ENCODE measurements at regions not wholly inside any gene's neighbourhood (a gene's known extent, or its start where the extent isn't known, plus 50 kb on each side); places are given as distances from the start of the nearest gene placed in this dataset.

DNA sequence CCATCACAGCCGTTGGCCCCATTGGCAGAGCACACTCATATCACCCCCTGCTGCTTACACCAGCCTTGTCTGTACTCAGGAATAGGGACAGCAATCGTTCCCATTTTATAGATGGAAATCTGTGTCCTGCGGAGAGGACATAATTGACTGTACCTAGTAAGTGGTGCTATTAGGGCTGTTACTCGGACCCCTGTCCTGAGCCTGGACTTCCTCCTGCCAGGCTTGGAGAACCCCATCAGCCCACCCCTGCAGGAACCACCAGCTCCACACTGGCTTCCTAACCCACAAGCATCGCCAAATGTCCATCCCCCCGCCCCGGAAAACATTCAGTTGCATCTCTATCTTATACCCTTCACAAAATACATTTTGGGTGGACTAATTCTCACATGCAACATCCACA lies 139.8 kb upstream of the RET start:
- Histone ChIP-seq H3K4me3 (replicated peaks in 1 of 3; ENCODE audit: low read depth in 2 of 3, low read length in 3 of 3) (no peak overlapping the region), H3K4me1 (ENCODE audit: control insufficient read depth in 1 of 2, insufficient read depth in 2 of 2, low read length in 2 of 2) (peaks cover 12 to 27% of the 10 kb centered on the region in 2 donors), H3K9me3 (replicated peaks in 1 of 2; ENCODE audit: control insufficient read depth in 1 of 2, insufficient read depth in 1 of 2, low read length in 2 of 2) (peaks cover 0 to 3% of the 10 kb centered on the region in 2 donors), H3K36me3 (replicated peaks in 1 of 2; ENCODE audit: control insufficient read depth in 1 of 2, insufficient read depth in 2 of 2, low read length in 2 of 2) (no peaks in the 10 kb centered on the region), H3K27ac (ENCODE audit: low read depth in 1 of 2, low read length in 2 of 2) (no peak overlapping the region), H3K4me2 (replicated peaks; ENCODE audit: extremely low read depth, low read length, poor library complexity, severe bottlenecking) (no peak overlapping the region), H4K20me1 (ENCODE audit: insufficient read depth, low read length) (no peaks in the 10 kb centered on the region), H3K27me3 (ENCODE audit: control insufficient read depth in 2 of 2, insufficient read depth in 2 of 2, low read length in 2 of 2) (peaks cover 0 to 25% of the 10 kb centered on the region in 2 donors), H3K79me2 (ENCODE audit: insufficient read depth, low read length) (no peaks in the 10 kb centered on the region), H3K9ac (ENCODE audit: insufficient read depth, low read length, poor library complexity, severe bottlenecking) (no peak overlapping the region), H2AFZ (ENCODE audit: insufficient read depth, low read depth, low read length, poor library complexity, severe bottlenecking) (no peak overlapping the region)
- intact Hi-C loops (cut with micrococcal nuclease) = loop anchor here in 1 of 2 donors (10.0 kb wide), 1 partner anchor 78 kb away; no protein-coding TSS in a partner anchor
- H3K4me1 Mint-ChIP-seq = peaks cover 25% of the 10 kb centered on the region
- peaks cover 0 to 2% of the 10 kb centered on the region in 2 donors for H3K36me3 Mint-ChIP-seq
- TF ChIP-seq, protein P1, sequence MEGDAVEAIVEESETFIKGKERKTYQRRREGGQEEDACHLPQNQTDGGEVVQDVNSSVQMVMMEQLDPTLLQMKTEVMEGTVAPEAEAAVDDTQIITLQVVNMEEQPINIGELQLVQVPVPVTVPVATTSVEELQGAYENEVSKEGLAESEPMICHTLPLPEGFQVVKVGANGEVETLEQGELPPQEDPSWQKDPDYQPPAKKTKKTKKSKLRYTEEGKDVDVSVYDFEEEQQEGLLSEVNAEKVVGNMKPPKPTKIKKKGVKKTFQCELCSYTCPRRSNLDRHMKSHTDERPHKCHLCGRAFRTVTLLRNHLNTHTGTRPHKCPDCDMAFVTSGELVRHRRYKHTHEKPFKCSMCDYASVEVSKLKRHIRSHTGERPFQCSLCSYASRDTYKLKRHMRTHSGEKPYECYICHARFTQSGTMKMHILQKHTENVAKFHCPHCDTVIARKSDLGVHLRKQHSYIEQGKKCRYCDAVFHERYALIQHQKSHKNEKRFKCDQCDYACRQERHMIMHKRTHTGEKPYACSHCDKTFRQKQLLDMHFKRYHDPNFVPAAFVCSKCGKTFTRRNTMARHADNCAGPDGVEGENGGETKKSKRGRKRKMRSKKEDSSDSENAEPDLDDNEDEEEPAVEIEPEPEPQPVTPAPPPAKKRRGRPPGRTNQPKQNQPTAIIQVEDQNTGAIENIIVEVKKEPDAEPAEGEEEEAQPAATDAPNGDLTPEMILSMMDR (IDR thresholded peaks at IDR 0.05) = no peak
- no peak overlapping the region for H3K27ac Mint-ChIP-seq
- H3K4me3 Mint-ChIP-seq = no peak overlapping the region
- H3K27me3 Mint-ChIP-seq (ENCODE audit: low read depth in 3 of 3) = peaks cover 22 to 37% (median 26%) of the 10 kb centered on the region in 3 donors
- no peak for DNase-seq
- no CpG with 5 or more reads among the region's 7 CpGs for WGBS (ENCODE audit: insufficient coverage)
- H3K9me3 Mint-ChIP-seq = peaks cover 0 to 9% (median 2%) of the 10 kb centered on the region in 7 donors

DNA sequence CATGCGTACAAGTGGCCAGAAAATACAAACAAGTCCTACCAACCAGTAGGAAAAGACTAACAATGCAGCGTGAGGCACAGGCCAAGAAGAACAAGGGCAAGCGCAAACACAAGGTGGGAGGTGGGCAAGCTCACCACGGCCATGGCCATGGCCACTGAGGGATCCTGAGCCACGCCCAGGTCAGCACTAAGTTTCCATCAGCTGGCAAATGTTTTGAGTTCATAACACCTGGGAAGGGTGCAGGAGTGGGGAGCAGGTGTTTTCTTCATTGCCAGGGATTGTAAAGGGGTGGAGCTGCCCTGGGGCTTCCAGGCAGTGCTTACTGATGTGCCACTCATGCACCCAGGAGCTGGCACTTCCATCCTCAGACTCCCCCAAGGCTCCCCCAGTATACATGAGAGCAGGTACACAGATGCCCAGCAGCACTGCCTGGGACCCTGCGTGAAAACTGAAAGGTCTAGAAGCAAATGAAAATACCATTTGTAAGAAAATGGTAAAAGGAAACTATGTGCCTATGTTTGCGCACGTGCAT lies 139.2 kb upstream of the RET start:
- no peaks in the 10 kb centered on the region for H3K36me3 ChIP-seq (replicated peaks in 1 of 2; ENCODE audit: control insufficient read depth in 1 of 2, insufficient read depth in 2 of 2, low read length in 2 of 2)
- Mint-ChIP-seq H3K36me3 (peaks cover 0 to 2% of the 10 kb centered on the region in 2 donors), H3K4me3 (no peak overlapping the region), H3K4me1 (peaks cover 23% of the 10 kb centered on the region), H3K27me3 (ENCODE audit: low read depth in 3 of 3) (peaks cover 21 to 31% (median 22%) of the 10 kb centered on the region in 3 donors), H3K27ac (no peak overlapping the region), H3K9me3 (peaks cover 0 to 9% (median 2%) of the 10 kb centered on the region in 7 donors)
- peaks cover 0 to 3% of the 10 kb centered on the region in 2 donors for H3K9me3 ChIP-seq (replicated peaks in 1 of 2; ENCODE audit: control insufficient read depth in 1 of 2, insufficient read depth in 1 of 2, low read length in 2 of 2)
- no peak overlapping the region for H3K4me2 ChIP-seq (replicated peaks; ENCODE audit: extremely low read depth, low read length, poor library complexity, severe bottlenecking)
- intact Hi-C loops (cut with micrococcal nuclease) = loop anchor here in 1 of 2 donors (10.0 kb wide), 1 partner anchor 77 kb away; no protein-coding TSS in a partner anchor
- no peak overlapping the region for H3K27ac ChIP-seq (ENCODE audit: low read depth in 1 of 2, low read length in 2 of 2)
- H3K4me3 ChIP-seq (replicated peaks in 1 of 3; ENCODE audit: low read depth in 2 of 3, low read length in 3 of 3) = no peak overlapping the region
- peaks cover 12 to 23% of the 10 kb centered on the region in 2 donors for H3K4me1 ChIP-seq (ENCODE audit: control insufficient read depth in 1 of 2, insufficient read depth in 2 of 2, low read length in 2 of 2)
- H2AFZ ChIP-seq (ENCODE audit: insufficient read depth, low read depth, low read length, poor library complexity, severe bottlenecking) = no peak overlapping the region
- DNase-seq = no peak
- WGBS (ENCODE audit: insufficient coverage) = 91% methylated on average over 7 of the region's 8 CpGs
- TF ChIP-seq, protein P1 (IDR thresholded peaks at IDR 0.05) = no peak
- peaks cover 0 to 20% of the 10 kb centered on the region in 2 donors for H3K27me3 ChIP-seq (ENCODE audit: control insufficient read depth in 2 of 2, insufficient read depth in 2 of 2, low read length in 2 of 2)
- H3K79me2 ChIP-seq (ENCODE audit: insufficient read depth, low read length) = no peaks in the 10 kb centered on the region
- H4K20me1 ChIP-seq (ENCODE audit: insufficient read depth, low read length) = no peaks in the 10 kb centered on the region
- no peak overlapping the region for H3K9ac ChIP-seq (ENCODE audit: insufficient read depth, low read length, poor library complexity, severe bottlenecking)
